ENCODE measurements at regions not wholly inside any gene's neighbourhood (a gene's known extent, or its start where the extent isn't known, plus 50 kb on each side); places are given as distances from the start of the nearest gene placed in this dataset.

DNA sequence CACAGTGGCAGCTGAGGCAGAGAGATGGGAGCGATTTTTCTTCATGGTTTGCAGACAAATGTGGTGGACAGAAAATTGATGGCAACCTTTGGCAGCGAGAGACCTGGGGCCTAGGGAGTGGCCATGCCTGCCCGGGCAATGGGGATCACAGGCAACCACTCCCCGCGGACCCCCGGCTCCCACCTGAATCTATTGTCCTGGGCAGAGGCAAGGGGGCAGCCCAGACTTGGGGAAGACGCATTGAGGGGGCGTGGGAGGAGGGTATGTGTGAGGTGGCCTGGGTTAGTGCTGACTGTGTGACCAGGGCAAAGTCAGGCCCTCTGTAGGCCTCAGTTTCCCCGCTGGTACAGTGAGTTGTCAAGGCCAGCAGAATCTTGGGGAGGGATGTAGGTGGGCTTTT, 53.6 kb upstream of the BLCAP start:
- H3K9me3 ChIP-seq (ENCODE audit: insufficient read depth in 2 of 2, low read depth in 1 of 2, low read length in 1 of 2) = no peaks in the 10 kb centered on the region
- no peak overlapping the region for H3K4ac ChIP-seq (replicated peaks; ENCODE audit: insufficient read length, low read depth, low read length)
- H2AK5ac ChIP-seq (ENCODE audit: low read depth, low read length) = no peak overlapping the region
- 85% methylated on average over 9 of the region's 9 CpGs; no CpG with 5 or more reads in 1 of the 2 experiments for WGBS, 2 experiments (ENCODE audit: extremely low coverage in 1 of 2, insufficient coverage in 1 of 2, insufficient read length in 1 of 2, insufficient replicate concordance in 2 of 2, low coverage in 1 of 2, low lambda C conversion rate in 2 of 2, missing lambda C conversion rate in 1 of 2)
- H2AFZ ChIP-seq (ENCODE audit: low read length) = no peak overlapping the region
- no peaks in the 10 kb centered on the region for H3K23me2 ChIP-seq (ENCODE audit: low read depth, low read length)
- no peak overlapping the region for H2BK5ac ChIP-seq (ENCODE audit: low read depth, low read length)
- no peak overlapping the region for H4K91ac ChIP-seq (replicated peaks; ENCODE audit: insufficient read length, low read length)
- H3K27ac ChIP-seq (ENCODE audit: low read depth, low read length) = no peak overlapping the region
- no peak overlapping the region for H3K9ac ChIP-seq (replicated peaks in 1 of 4; ENCODE audit: extremely low read depth in 1 of 4, low read depth in 3 of 4, low read length in 3 of 4)
- H2BK15ac ChIP-seq (ENCODE audit: low read length) = no peak overlapping the region
- H2BK120ac ChIP-seq (replicated peaks; ENCODE audit: low read depth, low read length) = no peak overlapping the region
- H4K20me1 ChIP-seq (replicated peaks in 1 of 2; ENCODE audit: control insufficient read depth in 1 of 2, insufficient read depth in 2 of 2, low read length in 2 of 2) = peaks cover 0 to 1% of the 10 kb centered on the region in 2 experiments
- H3K4me1 ChIP-seq (replicated peaks in 1 of 4; ENCODE audit: control insufficient read depth in 3 of 4, insufficient read depth in 4 of 4, low read length in 3 of 4) = peaks cover 0 to 2% (median 0%) of the 10 kb centered on the region in 4 experiments; a peak in 1 of 7 replicates
- no peaks in the 10 kb centered on the region for H3K27me3 ChIP-seq (replicated peaks in 1 of 4; ENCODE audit: control insufficient read depth in 3 of 4, extremely low read depth in 1 of 4, insufficient read depth in 3 of 4, low read length in 3 of 4)
- POLR2A ChIA-PET (ENCODE audit: partially characterized antibody) = interaction anchor here (0.6 kb wide), 1 partner anchor 419 kb away, joined by 3 read pairs; no protein-coding TSS in a partner anchor
- no peak overlapping the region for H3K4me3 ChIP-seq (ENCODE audit: extremely low read depth in 1 of 4, insufficient read depth in 2 of 4, low read depth in 3 of 4, low read length in 4 of 4)
- no peak overlapping the region for H3K56ac ChIP-seq (replicated peaks; ENCODE audit: insufficient read length, low read depth, low read length)
- no peak for DNase-seq (ENCODE audit: low read depth in 1 of 2, low spot score in 2 of 2)
- no peak for TF ChIP-seq GABPA (IDR thresholded peaks at IDR 0.05; ENCODE audit: borderline replicate concordance, insufficient read depth, low read length)
- no peak for TF ChIP-seq CTBP2 (IDR thresholded peaks at IDR 0.05; ENCODE audit: borderline replicate concordance, insufficient read depth, insufficient read length, low read length)
- TF ChIP-seq PHF8 (conservative IDR thresholded peaks at IDR 0.05; ENCODE audit: low read depth, low read length) = no peak
- no peak for TF ChIP-seq SIRT6 (IDR thresholded peaks at IDR 0.05; ENCODE audit: low read length)
- TF ChIP-seq CREB1 (IDR thresholded peaks at IDR 0.05) = no peak
- no peak for TF ChIP-seq POLR2A (IDR thresholded peaks at IDR 0.05; ENCODE audit: control extremely low read depth in 1 of 2, low read depth in 2 of 2, low read length in 2 of 2)
- no peak for TF ChIP-seq RFX5 (IDR thresholded peaks at IDR 0.05; ENCODE audit: borderline replicate concordance, low read depth, low read length)
- CTCF ChIA-PET (ENCODE audit: partially characterized antibody) = interaction anchor here (1.3 to 4.0 kb wide), 3 partner anchors 16 to 45 kb away, joined by 3 to 21 read pairs (median 7); no protein-coding TSS in a partner anchor
- no peak overlapping the region for H3K23ac ChIP-seq (ENCODE audit: insufficient read length)
- no peak overlapping the region for H3K14ac ChIP-seq (ENCODE audit: insufficient read length)
- H3K18ac ChIP-seq (ENCODE audit: extremely low read depth, low read length) = no peak overlapping the region
- no peak overlapping the region for H3K4me2 ChIP-seq (ENCODE audit: insufficient read depth in 1 of 2, low read depth in 2 of 2, low read length in 2 of 2)
- H3K36me3 ChIP-seq (ENCODE audit: control insufficient read depth in 2 of 4, insufficient read depth in 4 of 4, low read length in 3 of 4) = no peaks in the 10 kb centered on the region
- no peak overlapping the region for H4K8ac ChIP-seq (ENCODE audit: extremely low read depth, insufficient read depth, low read length)
- no peaks in the 10 kb centered on the region for H3K79me2 ChIP-seq (ENCODE audit: control insufficient read depth in 1 of 2, insufficient read depth in 2 of 2, low read length in 2 of 2)
- H2BK12ac ChIP-seq (ENCODE audit: low read depth, low read length) = no peak overlapping the region
- H3K79me1 ChIP-seq (ENCODE audit: low read depth, low read length) = no peaks in the 10 kb centered on the region
- H2BK20ac ChIP-seq (ENCODE audit: low read length) = no peak overlapping the region
- no peak for FAIRE-seq
- no peak overlapping the region for H4K5ac ChIP-seq (ENCODE audit: insufficient read length, low read depth, low read length)

Measured in H1 (cell line).